ENCODE measurements at regions not wholly inside any gene's neighbourhood (a gene's known extent, or its start where the extent isn't known, plus 50 kb on each side); places are given as distances from the start of the nearest gene placed in this dataset.
A peak's percentile ranks its signal among the peaks of the same experiment; 100 is the strongest.

GRCh38 chr5:154648229-154648628 lies 106.9 kb upstream of the LARP1 start:
- no peak overlapping the region for H2AFZ ChIP-seq (ENCODE audit: low read length)
- no peak for FAIRE-seq
- H3K27me3 ChIP-seq (ENCODE audit: control insufficient read depth in 1 of 2, insufficient read depth in 2 of 2, low read length in 2 of 2): no peaks in the 10 kb centered on the region
- peak overlapping the region; percentile 62 to 75 (median 63); a peak in 2 of 6 replicates for H3K4me3 ChIP-seq (replicated peaks in 1 of 3; ENCODE audit: insufficient read depth in 1 of 3, low read depth in 2 of 3, low read length in 3 of 3)
- H3K4me2 ChIP-seq (ENCODE audit: low read depth, low read length): peak overlapping the region; percentile 98
- no peaks in the 10 kb centered on the region for H3K79me2 ChIP-seq (ENCODE audit: insufficient read depth, low read length)
- POLR2A ChIA-PET: interaction anchor here (1.3 kb wide), 1 partner anchor 18 kb away, joined by 4 read pairs; no protein-coding TSS in a partner anchor
- TF ChIP-seq SKI (IDR thresholded peaks at IDR 0.05; ENCODE audit: partially characterized antibody) (no peak), ZNF749 (CRISPR knock-in tag; IDR thresholded peaks at IDR 0.05; ENCODE audit: borderline replicate concordance) (no peak), ZNF792 (CRISPR knock-in tag; IDR thresholded peaks at IDR 0.05) (no peak), NFRKB (IDR thresholded peaks at IDR 0.05) (no peak), DRAP1 (CRISPR knock-in tag; IDR thresholded peaks at IDR 0.05) (no peak), ZNF17 (CRISPR knock-in tag; IDR thresholded peaks at IDR 0.05) (no peak), MBNL3 (CRISPR knock-in tag; conservative IDR thresholded peaks at IDR 0.05) (no peak), AHR (CRISPR knock-in tag; IDR thresholded peaks at IDR 0.05) (no peak)
- ATAC-seq: no peak
- BruUV-seq (replicated peaks): no TSS peak
- WGBS (ENCODE audit: low lambda C conversion rate): 89% methylated on average over 16 of the region's 16 CpGs
- H3K9ac ChIP-seq (ENCODE audit: insufficient read depth, low read depth, low read length): peak overlapping the region; percentile 62; the same call in 1 of the 2 replicates
- no peaks in the 10 kb centered on the region for H4K20me1 ChIP-seq (ENCODE audit: insufficient read depth, low read length)
- intact Hi-C loops (cut with micrococcal nuclease; ENCODE audit: unreplicated experiment) (loop anchor here (10.0 kb wide), 1 partner anchor 357 kb away; no protein-coding TSS in a partner anchor), in situ Hi-C loops (cut with HindIII; ENCODE audit: extremely low pct_ligation_motif_present, low pct_unique_long_range_greater_than_20kb) (loop anchor here (5.0 to 10.0 kb wide), 2 partner anchors 164 to 357 kb away; no protein-coding TSS in a partner anchor)
- H3K36me3 ChIP-seq (replicated peaks in 1 of 2; ENCODE audit: control insufficient read depth in 1 of 2, insufficient read depth in 2 of 2, low read length in 2 of 2): no peaks in the 10 kb centered on the region
- no peak for DNase-seq (ENCODE audit: low spot score)
- H3K9me3 ChIP-seq (ENCODE audit: low read length): no peaks in the 10 kb centered on the region
- H3K27ac ChIP-seq (ENCODE audit: extremely low read length, insufficient read depth, low read length): peak overlapping the region; percentile 74
- CTCF ChIA-PET (ENCODE audit: low intra/inter-chr PET ratio, low total read pairs): no interaction called here
- H3K4me1 ChIP-seq (ENCODE audit: insufficient read depth, low read length): peaks cover 68% of the 10 kb centered on the region

- Histone ChIP-seq H3K79me2 (ENCODE audit: insufficient read depth, low read length) (no peaks in the 10 kb centered on the region), H3K36me3 (replicated peaks in 1 of 2; ENCODE audit: control insufficient read depth in 1 of 2, insufficient read depth in 2 of 2, low read length in 2 of 2) (no peaks in the 10 kb centered on the region), H3K9ac (ENCODE audit: insufficient read depth, low read depth, low read length) (peak overlapping the region; percentile 62), H3K4me3 (replicated peaks in 1 of 3; ENCODE audit: insufficient read depth in 1 of 3, low read depth in 2 of 3, low read length in 3 of 3) (peak overlapping the region; percentile 62 to 75 (median 63)), H3K4me2 (ENCODE audit: low read depth, low read length) (peak overlapping the region; percentile 98), H3K9me3 (ENCODE audit: low read length) (no peaks in the 10 kb centered on the region), H3K27me3 (ENCODE audit: control insufficient read depth in 1 of 2, insufficient read depth in 2 of 2, low read length in 2 of 2) (no peaks in the 10 kb centered on the region), H3K4me1 (ENCODE audit: insufficient read depth, low read length) (peaks cover 68% of the 10 kb centered on the region), H4K20me1 (ENCODE audit: insufficient read depth, low read length) (no peaks in the 10 kb centered on the region), H3K27ac (ENCODE audit: extremely low read length, insufficient read depth, low read length) (peak overlapping the region; percentile 74), H2AFZ (ENCODE audit: low read length) (peak overlapping the region; percentile 64)
- ChIA-PET CTCF (ENCODE audit: low intra/inter-chr PET ratio, low total read pairs) (no interaction called here), POLR2A (interaction anchor here (0.6 to 1.5 kb wide), 16 partner anchors 17 to 291 kb away, joined by 3 to 12 read pairs (median 4); partner anchors contain the start of genes CNOT8 and GEMIN5)
- WGBS (ENCODE audit: low lambda C conversion rate): 6% methylated on average over 6 of the region's 6 CpGs
- no peak for DNase-seq (ENCODE audit: low spot score)
- no peak for FAIRE-seq
- in situ Hi-C loops (cut with HindIII; ENCODE audit: extremely low pct_ligation_motif_present, low pct_unique_long_range_greater_than_20kb): loop anchor here (5.0 to 10.0 kb wide), 2 partner anchors 165 to 357 kb away; no protein-coding TSS in a partner anchor
- ATAC-seq: peak; percentile 64
- TF ChIP-seq ZNF224 (CRISPR knock-in tag; IDR thresholded peaks at IDR 0.05) (0 out of 2 replicates have a peak, but pooled peaks have one; percentile 31), ZFX (CRISPR knock-in tag; IDR thresholded peaks at IDR 0.05; ENCODE audit: low read depth) (peak; percentile 12; the same call in 1 of the 2 replicates), ZNF18 (CRISPR knock-in tag; IDR thresholded peaks at IDR 0.05; ENCODE audit: insufficient replicate concordance) (peak; percentile 52), ZNF329 (CRISPR knock-in tag; IDR thresholded peaks at IDR 0.05; ENCODE audit: low read depth) (0 out of 2 replicates have a peak, but pooled peaks have one; percentile 3), CREB1 (IDR thresholded peaks at IDR 0.05) (no peak), CREB1 (CRISPR knock-in tag; IDR thresholded peaks at IDR 0.05) (peak; percentile 7; the same call in 1 of the 2 replicates), ISX (CRISPR knock-in tag; conservative IDR thresholded peaks at IDR 0.05) (no peak)
- intact Hi-C loops (cut with micrococcal nuclease; ENCODE audit: unreplicated experiment): loop anchor here (1.0 to 10.0 kb wide), 2 partner anchors 290 to 357 kb away; no protein-coding TSS in a partner anchor
- TSS peak; percentile 92 for BruUV-seq (replicated peaks)
Observed at GRCh38 chr5:154647761-154648145, 107.4 kb upstream of the LARP1 start.
